ENCODE measurements at regions not wholly inside any gene's neighbourhood (a gene's known extent, or its start where the extent isn't known, plus 50 kb on each side); places are given as distances from the start of the nearest gene placed in this dataset.
"Not testable (repeated sequence)": the region's sequence is repeated elsewhere in the genome, so short reads cannot be mapped to it uniquely, and the experiment has no call there.

- Histone ChIP-seq H3K14ac (ENCODE audit: low read length in 2 of 2) (no peak overlapping the region), H3K9ac (ENCODE audit: low read length) (no peak overlapping the region), H3K4me1 (ENCODE audit: control insufficient read depth, insufficient read depth, low read depth, low read length) (no peaks in the 10 kb centered on the region), H3K79me1 (replicated peaks; ENCODE audit: low read length, poor library complexity, severe bottlenecking) (no peaks in the 10 kb centered on the region), H3K36me3 (ENCODE audit: control insufficient read depth in 1 of 2, insufficient read depth in 2 of 2, low read depth in 1 of 2, low read length in 2 of 2) (no peaks in the 10 kb centered on the region), H3K4me3 (ENCODE audit: insufficient read depth in 1 of 2, low read depth in 1 of 2, low read length in 2 of 2) (no peak overlapping the region), H4K91ac (ENCODE audit: low read length) (no peak overlapping the region), H3K27ac (ENCODE audit: low read length, poor library complexity, severe bottlenecking) (no peak overlapping the region), H2BK12ac (ENCODE audit: low read length in 2 of 2) (no peak overlapping the region), H4K8ac (ENCODE audit: low read length) (no peak overlapping the region), H2BK120ac (ENCODE audit: low read depth, low read length) (no peak overlapping the region), H3K27me3 (ENCODE audit: control insufficient read depth in 1 of 2, insufficient read depth in 1 of 2, low read length in 2 of 2) (no peaks in the 10 kb centered on the region), H2BK5ac (ENCODE audit: low read depth, low read length, poor library complexity, severe bottlenecking) (no peak overlapping the region), H3K9me3 (ENCODE audit: control insufficient read depth, low read length) (peaks cover 13% of the 10 kb centered on the region), H2AK5ac (ENCODE audit: low read length, severe bottlenecking) (no peak overlapping the region), H2BK15ac (ENCODE audit: low read depth, poor library complexity, severe bottlenecking) (no peak overlapping the region), H3K18ac (ENCODE audit: low read depth in 1 of 2, low read length in 2 of 2) (no peak overlapping the region), H3K4ac (ENCODE audit: low read depth in 1 of 2, low read length in 2 of 2) (no peak overlapping the region), H2AFZ (ENCODE audit: low read depth, low read length) (no peak overlapping the region), H3K4me2 (ENCODE audit: low read length, poor library complexity, severe bottlenecking) (no peak overlapping the region), H3K23ac (ENCODE audit: low read length in 2 of 2) (no peak overlapping the region)
- WGBS: no CpG with 5 or more reads among the region's 3 CpGs
- DNase-seq: no peak
These were observed 1485.6 kb downstream of the PCDH19 start for GRCh38 chrX:98924511-98924910.

- Histone ChIP-seq H4K8ac (ENCODE audit: low read length) (no peak overlapping the region), H3K9me3 (ENCODE audit: control insufficient read depth, low read length) (no peaks in the 10 kb centered on the region), H3K27me3 (ENCODE audit: control insufficient read depth in 1 of 2, insufficient read depth in 1 of 2, low read length in 2 of 2) (no peaks in the 10 kb centered on the region), H2BK15ac (ENCODE audit: low read depth, poor library complexity, severe bottlenecking) (no peak overlapping the region), H3K14ac (ENCODE audit: low read length in 2 of 2) (no peak overlapping the region), H3K79me1 (replicated peaks; ENCODE audit: low read length, poor library complexity, severe bottlenecking) (no peaks in the 10 kb centered on the region), H3K4me1 (ENCODE audit: control insufficient read depth, insufficient read depth, low read depth, low read length) (no peaks in the 10 kb centered on the region), H3K27ac (ENCODE audit: low read length, poor library complexity, severe bottlenecking) (no peak overlapping the region), H3K23ac (ENCODE audit: low read length in 2 of 2) (no peak overlapping the region), H3K36me3 (ENCODE audit: control insufficient read depth in 1 of 2, insufficient read depth in 2 of 2, low read depth in 1 of 2, low read length in 2 of 2) (no peaks in the 10 kb centered on the region), H2BK120ac (ENCODE audit: low read depth, low read length) (no peak overlapping the region), H4K91ac (ENCODE audit: low read length) (no peak overlapping the region), H3K4me3 (ENCODE audit: insufficient read depth in 1 of 2, low read depth in 1 of 2, low read length in 2 of 2) (no peak overlapping the region), H2AK5ac (ENCODE audit: low read length, severe bottlenecking) (no peak overlapping the region), H2BK5ac (ENCODE audit: low read depth, low read length, poor library complexity, severe bottlenecking) (no peak overlapping the region), H2AFZ (ENCODE audit: low read depth, low read length) (no peak overlapping the region), H3K9ac (ENCODE audit: low read length) (no peak overlapping the region), H2BK12ac (ENCODE audit: low read length in 2 of 2) (no peak overlapping the region), H3K4me2 (ENCODE audit: low read length, poor library complexity, severe bottlenecking) (no peak overlapping the region), H3K18ac (ENCODE audit: low read depth in 1 of 2, low read length in 2 of 2) (no peak overlapping the region), H3K4ac (ENCODE audit: low read depth in 1 of 2, low read length in 2 of 2) (no peak overlapping the region)
- no CpG with 5 or more reads among the region's 1 CpG for WGBS
- no peak for DNase-seq
These were observed 1512.9 kb downstream of the PCDH19 start for GRCh38 chrX:98897191-98897590.

DNA sequence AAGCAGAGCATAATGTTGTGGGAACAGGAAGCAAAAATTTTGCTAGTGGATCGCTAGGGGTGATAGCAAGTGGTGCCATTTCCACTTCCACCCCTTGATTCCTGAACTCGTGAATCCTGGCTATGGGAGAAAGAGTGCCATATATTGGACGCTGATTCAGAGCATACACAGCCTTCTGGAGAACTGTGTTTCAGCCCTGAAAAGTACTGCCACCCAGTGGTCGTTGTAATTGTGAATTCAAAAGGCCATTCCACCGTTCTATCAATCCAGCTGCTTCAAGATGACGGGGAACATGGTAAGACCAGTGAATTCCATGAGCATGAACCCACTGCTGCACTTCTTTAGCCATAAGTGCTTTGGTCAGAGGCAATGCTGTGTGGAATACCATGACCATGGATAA is 1559.4 kb downstream of the PCDH19 start:
- H3K27me3 ChIP-seq (ENCODE audit: control insufficient read depth in 1 of 2, insufficient read depth in 1 of 2, low read length in 2 of 2); H3K14ac ChIP-seq (ENCODE audit: low read length in 2 of 2); H4K91ac ChIP-seq (ENCODE audit: low read length); H2BK12ac ChIP-seq (ENCODE audit: low read length in 2 of 2); H3K9ac ChIP-seq (ENCODE audit: low read length); H3K4me2 ChIP-seq (ENCODE audit: low read length, poor library complexity, severe bottlenecking); H2BK120ac ChIP-seq (ENCODE audit: low read depth, low read length); H3K18ac ChIP-seq (ENCODE audit: low read depth in 1 of 2, low read length in 2 of 2); H3K4me1 ChIP-seq (ENCODE audit: control insufficient read depth, insufficient read depth, low read depth, low read length); H3K79me1 ChIP-seq (replicated peaks; ENCODE audit: low read length, poor library complexity, severe bottlenecking); H4K8ac ChIP-seq (ENCODE audit: low read length); H2BK5ac ChIP-seq (ENCODE audit: low read depth, low read length, poor library complexity, severe bottlenecking); H2AFZ ChIP-seq (ENCODE audit: low read depth, low read length); H3K23ac ChIP-seq (ENCODE audit: low read length in 2 of 2); H3K9me3 ChIP-seq (ENCODE audit: control insufficient read depth, low read length); H3K4ac ChIP-seq (ENCODE audit: low read depth in 1 of 2, low read length in 2 of 2); H3K4me3 ChIP-seq (ENCODE audit: insufficient read depth in 1 of 2, low read depth in 1 of 2, low read length in 2 of 2); H2AK5ac ChIP-seq (ENCODE audit: low read length, severe bottlenecking); H3K36me3 ChIP-seq (ENCODE audit: control insufficient read depth in 1 of 2, insufficient read depth in 2 of 2, low read depth in 1 of 2, low read length in 2 of 2); H3K27ac ChIP-seq (ENCODE audit: low read length, poor library complexity, severe bottlenecking); DNase-seq; H2BK15ac ChIP-seq (ENCODE audit: low read depth, poor library complexity, severe bottlenecking): not testable (repeated sequence)
- WGBS: 75% methylated on average over 6 of the region's 6 CpGs
